ENCODE measurements at regions not wholly inside any gene's neighbourhood (a gene's known extent, or its start where the extent isn't known, plus 50 kb on each side); places are given as distances from the start of the nearest gene placed in this dataset.

DNA sequence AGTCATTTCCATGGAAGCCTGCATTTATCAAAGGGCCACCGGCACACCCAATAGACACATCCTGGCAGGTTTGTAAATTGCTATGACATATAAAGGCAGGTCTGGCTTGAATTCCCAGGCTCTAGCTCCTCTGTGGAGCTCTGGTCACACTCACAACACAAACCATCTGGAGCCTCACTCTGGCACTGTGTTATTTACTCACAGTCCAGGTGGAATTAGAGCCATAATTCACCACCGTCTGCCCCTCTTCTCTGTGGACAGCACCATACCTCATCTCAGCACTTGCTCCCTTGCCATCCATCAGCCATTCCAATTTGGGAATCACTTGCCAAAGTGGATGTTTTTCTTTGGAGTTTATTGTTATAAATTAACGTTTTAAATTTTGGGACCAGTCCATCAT lies 84.3 kb upstream of the OSR1 start:
- no peak for TF ChIP-seq POLR2AphosphoS5 (IDR thresholded peaks at IDR 0.05; ENCODE audit: low read depth, low read length)
- TF ChIP-seq, protein P1, sequence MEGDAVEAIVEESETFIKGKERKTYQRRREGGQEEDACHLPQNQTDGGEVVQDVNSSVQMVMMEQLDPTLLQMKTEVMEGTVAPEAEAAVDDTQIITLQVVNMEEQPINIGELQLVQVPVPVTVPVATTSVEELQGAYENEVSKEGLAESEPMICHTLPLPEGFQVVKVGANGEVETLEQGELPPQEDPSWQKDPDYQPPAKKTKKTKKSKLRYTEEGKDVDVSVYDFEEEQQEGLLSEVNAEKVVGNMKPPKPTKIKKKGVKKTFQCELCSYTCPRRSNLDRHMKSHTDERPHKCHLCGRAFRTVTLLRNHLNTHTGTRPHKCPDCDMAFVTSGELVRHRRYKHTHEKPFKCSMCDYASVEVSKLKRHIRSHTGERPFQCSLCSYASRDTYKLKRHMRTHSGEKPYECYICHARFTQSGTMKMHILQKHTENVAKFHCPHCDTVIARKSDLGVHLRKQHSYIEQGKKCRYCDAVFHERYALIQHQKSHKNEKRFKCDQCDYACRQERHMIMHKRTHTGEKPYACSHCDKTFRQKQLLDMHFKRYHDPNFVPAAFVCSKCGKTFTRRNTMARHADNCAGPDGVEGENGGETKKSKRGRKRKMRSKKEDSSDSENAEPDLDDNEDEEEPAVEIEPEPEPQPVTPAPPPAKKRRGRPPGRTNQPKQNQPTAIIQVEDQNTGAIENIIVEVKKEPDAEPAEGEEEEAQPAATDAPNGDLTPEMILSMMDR (IDR thresholded peaks at IDR 0.05), result no peak
- TF ChIP-seq SIN3A (IDR thresholded peaks at IDR 0.05; ENCODE audit: borderline replicate concordance, insufficient read depth, low read depth, low read length), result no peak
